ENCODE measurements at regions not wholly inside any gene's neighbourhood (a gene's known extent, or its start where the extent isn't known, plus 50 kb on each side); places are given as distances from the start of the nearest gene placed in this dataset.

DNA sequence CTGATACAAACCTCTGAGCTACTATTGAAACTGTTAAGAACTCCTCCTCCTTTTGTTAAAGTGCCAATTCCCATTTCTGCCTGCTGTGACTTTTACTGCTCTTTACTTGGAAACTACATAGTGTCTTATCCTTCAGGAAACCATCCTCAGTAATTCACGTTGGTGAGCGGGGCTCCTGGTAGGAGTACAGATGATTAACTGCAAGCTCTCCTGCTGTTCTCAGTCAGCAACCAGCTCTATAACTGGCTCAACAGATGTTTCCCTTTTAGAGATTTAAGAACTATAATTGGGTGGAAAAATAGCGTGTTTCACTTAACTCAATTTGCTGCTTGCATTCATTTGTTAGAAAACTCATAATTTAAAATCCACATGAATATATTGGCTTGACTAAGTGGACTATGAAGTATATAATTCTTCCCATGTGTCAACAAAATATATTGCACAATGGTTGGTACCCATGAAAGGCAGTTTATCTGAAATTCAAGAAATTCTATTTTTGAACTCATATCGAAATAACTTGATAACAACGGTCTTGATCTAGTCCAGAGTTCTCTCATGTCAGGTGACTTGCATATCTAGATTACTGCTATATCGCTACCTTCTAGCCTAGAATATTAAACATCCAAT lies 574.0 kb downstream of the KCNT2 start:
- TF ChIP-seq, protein P1, sequence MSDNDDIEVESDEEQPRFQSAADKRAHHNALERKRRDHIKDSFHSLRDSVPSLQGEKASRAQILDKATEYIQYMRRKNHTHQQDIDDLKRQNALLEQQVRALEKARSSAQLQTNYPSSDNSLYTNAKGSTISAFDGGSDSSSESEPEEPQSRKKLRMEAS (IDR thresholded peaks at IDR 0.05): no peak
- TF ChIP-seq, protein P2, sequence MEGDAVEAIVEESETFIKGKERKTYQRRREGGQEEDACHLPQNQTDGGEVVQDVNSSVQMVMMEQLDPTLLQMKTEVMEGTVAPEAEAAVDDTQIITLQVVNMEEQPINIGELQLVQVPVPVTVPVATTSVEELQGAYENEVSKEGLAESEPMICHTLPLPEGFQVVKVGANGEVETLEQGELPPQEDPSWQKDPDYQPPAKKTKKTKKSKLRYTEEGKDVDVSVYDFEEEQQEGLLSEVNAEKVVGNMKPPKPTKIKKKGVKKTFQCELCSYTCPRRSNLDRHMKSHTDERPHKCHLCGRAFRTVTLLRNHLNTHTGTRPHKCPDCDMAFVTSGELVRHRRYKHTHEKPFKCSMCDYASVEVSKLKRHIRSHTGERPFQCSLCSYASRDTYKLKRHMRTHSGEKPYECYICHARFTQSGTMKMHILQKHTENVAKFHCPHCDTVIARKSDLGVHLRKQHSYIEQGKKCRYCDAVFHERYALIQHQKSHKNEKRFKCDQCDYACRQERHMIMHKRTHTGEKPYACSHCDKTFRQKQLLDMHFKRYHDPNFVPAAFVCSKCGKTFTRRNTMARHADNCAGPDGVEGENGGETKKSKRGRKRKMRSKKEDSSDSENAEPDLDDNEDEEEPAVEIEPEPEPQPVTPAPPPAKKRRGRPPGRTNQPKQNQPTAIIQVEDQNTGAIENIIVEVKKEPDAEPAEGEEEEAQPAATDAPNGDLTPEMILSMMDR (IDR thresholded peaks at IDR 0.05 in 2 of 3, conservative IDR thresholded peaks at IDR 0.05 in 1 of 3; ENCODE audit: borderline replicate concordance in 1 of 3, insufficient read depth in 1 of 3, low read depth in 2 of 3, low read length in 2 of 3): no peak
- TF ChIP-seq POLR2AphosphoS5 (IDR thresholded peaks at IDR 0.05; ENCODE audit: low read depth, low read length): no peak
- TF ChIP-seq SP1 (IDR thresholded peaks at IDR 0.05; ENCODE audit: low read depth): no peak
- no peak for TF ChIP-seq YY1 (IDR thresholded peaks at IDR 0.05; ENCODE audit: extremely low read depth, insufficient replicate concordance, low read depth, low read length)

Measured in HCT116 (cell line).